Fibroblast of the conjunctiva (primary cell): ENCODE measurements at regions not wholly inside any gene's neighbourhood (a gene's known extent, or its start where the extent isn't known, plus 50 kb on each side); places are given as distances from the start of the nearest gene placed in this dataset.
"Not testable (repeated sequence)": the region's sequence is repeated elsewhere in the genome, so short reads cannot be mapped to it uniquely, and the experiment has no call there.

ENCODE experiments used
- DNase-seq: peaks from one replicate; pipeline ENCODE4 v3.0.0-alpha.2; 2010; ENCODE audit warnings: low read depth

DNA sequence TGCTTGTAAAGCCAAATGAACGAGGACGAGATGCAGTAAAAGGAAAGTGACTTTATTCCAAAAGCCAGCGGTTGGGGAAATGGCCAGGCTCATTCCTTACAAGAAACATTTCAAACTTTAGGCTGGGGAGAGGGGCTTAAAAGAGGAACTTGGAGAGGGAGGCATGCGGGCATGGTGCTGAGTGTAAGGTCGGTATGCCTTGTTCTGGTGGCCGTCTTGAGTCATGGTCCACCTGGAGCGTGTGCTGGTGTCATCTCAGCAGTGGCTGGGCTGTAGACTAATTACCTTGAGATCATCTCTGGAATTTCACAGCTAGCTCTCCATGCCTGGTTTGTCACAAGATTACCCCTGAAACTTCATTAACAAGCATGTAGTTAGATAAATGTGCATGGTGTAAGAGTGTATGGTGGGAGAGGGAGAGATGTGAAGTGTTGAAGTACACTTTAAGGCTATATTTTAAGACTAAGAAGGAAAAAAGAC lies 156.4 kb upstream of the PFN2 start:
- no peak for DNase-seq

DNA sequence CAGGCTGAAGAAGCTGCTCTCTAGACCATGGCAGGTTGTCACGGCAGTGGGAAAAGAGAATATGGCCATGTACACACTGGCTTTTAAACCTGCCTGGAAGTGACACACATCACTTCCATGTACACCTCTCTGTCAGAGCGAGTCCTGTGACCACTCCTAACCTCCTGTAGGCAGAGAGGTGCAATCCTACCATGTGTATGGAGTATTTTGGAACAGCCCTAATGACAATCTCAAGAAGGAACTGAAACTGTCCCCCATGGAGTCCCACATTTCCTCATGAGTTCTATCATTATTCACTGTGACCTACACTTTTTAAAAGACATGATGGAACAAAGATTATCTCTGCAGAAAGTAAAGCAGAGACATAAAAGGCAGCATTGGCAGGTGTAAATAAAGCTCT lies 153.4 kb upstream of the PFN2 start:
- no peak for DNase-seq

DNA sequence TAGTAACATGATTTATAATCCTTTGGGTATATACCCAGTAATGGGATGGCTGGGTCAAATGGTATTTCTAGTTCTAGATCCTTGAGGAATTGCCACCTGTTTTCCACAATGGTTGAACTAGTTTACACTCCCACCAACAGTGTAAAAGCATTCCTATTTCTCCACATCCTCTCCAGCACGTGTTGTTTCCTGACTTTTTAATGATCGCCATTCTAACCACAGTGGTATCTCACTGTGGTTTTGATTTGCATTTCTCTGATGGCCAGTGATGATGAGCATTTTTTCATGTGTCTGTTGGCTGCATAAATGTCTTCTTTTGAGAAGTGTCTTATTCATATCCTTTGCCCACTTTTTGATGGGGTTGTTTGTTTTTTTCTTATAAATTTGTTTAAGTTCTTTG lies 152.6 kb upstream of the PFN2 start:
- not testable (repeated sequence) for DNase-seq

DNA sequence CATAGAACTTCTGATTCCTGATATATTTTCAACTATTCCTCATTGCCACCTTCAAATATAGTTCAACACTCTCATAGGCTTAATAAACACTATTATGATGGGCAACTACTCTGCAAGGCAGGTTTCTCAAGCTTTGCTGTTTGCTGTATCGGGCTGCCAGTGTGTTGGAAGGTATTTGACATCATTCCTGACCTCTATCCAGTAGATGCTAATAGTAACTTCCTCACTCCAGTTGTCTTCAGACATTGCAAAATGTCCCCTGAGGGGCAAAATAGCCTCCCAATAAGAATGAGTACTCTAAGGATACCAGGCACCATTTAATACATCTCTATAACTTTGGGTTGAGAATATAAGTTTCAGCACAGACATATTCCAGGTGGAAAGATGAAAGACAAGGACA lies 147.5 kb upstream of the PFN2 start:
- no peak for DNase-seq

DNA sequence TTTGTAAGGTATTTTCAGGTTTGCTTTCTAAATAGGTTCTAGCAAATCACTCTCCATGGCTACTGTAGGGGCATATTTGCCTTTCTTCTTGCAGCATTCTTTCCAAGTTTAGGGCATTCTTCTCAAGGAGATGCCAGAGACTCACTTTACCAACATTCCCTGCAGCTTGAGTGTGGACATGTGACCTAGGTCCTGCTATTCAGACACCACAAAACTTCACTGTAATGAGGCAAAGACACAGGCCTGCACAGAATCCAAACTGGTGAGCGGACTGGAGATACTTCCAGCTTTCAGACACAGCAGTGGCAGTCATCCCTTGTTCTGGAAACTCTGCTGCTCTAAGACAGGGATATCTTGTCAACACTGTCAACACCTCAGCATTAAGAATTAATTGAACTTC lies 146.4 kb upstream of the PFN2 start:
- DNase-seq = no peak

DNA sequence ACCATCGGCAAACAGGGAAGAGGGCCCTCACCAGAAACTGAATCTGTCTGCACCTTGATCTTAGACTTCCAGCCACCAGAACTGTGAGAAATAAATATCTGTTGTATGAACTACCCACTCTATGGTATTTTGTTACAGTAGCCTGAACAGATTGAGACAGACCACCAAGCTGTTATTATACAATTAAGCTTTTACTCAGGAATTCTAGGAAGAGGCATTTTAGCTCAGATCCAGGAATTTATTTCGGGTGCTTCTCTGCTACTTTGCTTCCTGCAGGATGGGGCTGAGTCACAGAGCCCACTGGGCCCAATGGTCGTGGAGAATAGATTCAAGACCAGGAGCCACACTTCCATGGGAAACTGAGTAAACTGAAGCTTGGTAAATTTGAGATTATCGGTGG lies 145.5 kb upstream of the PFN2 start:
- no peak for DNase-seq

DNA sequence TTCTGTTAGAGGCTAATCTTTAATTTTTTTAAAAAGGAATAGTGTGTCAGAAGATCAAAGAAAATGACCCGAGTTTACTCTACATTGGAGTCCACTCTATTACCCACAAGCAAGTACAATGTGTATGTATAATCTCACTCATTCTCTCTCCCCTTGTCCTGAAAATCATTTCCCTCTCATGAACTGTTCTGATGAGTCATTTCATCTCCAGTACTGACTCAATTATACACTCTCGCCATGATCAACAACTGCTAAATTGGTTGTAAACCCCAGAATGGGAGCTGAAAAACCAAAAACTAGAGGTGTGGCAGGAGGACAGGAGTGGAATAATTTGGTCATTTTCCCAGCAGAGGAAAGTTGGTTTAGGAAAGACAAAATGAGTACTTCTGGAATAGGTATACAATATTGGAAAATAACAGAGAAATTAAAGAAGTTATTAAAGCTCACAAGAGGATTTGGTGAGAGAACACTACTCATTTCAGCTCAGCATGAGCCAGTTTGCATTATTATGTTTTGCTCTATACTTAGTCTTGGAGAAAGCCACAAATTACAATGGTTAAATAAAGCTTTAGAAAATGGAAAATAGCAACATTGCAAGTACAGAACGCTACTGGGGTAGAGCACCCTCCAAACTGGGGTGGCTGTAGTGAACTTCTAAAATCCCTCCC lies 144.3 kb upstream of the PFN2 start:
- no peak for DNase-seq

DNA sequence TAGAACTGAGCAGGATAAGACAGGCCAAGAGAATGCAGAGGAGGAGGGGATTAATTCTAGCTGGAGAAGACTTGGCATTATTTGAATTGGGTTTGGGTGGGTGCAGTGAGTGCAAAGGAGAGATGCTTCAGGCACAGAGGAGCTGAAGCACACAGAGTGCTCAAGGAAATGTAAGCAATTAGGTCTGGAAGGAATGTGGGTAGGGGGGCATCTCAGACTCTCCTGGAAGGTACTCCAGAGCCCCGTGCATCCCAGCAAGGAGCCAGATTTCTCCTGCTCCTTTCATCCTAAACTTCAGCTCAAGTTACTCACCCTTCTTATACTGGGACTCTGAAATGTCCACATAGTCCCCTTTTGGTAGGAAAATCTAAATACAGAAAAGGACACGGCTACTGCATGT lies 143.6 kb upstream of the PFN2 start:
- DNase-seq = no peak

DNA sequence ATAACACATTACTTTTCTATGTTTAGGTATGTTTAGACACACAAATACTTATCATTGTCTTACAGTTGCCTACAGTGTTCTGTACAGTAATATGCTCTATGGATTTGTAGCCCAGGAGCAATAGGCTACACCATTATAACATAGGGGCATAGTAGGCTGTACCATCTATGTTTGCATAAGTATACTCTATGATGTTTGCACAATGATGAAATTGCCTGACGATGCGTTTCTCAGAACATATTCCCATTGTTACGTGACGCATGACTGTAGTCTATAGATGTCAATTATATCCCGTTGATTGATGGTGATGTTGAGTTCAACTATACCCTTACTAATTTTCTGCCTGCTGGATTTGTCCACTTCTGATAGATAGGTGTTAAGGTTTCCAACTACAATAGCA lies 139.4 kb upstream of the PFN2 start:
- DNase-seq = no peak

DNA sequence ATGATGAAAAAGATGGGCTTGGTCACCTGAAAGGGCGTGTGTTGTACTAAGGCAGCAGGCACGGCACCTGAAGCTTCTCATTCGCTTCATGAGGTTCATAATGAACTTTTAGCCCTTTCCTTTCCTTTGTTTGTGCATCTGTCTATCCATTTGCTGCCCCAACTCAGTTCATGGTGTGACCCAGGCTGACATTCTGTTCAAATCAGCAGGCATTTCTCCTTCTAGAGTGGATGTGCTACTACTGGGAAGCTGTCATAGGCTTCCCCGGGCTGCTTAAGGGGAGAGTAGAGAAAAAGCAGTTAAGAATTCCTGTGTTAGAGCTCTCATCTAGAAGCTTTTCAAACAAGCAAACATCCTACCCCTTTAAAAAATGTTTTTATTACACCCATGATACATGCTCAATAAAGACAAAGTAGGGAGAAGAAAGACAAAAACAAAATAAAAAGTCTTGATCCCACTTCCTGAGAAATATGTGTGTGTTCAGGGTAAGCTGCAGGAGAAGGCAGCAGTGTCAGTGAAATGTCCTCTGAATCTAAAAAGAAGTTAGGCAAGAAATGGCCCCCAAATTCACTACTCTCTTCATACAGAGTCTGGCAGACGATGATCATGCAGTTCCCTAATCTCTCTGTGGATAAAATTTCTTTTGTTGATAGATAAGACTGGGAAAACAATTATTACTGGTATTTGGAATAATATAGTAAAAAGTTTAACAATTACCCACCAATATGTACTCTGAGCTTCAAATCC lies 136.9 kb upstream of the PFN2 start:
- no peak for DNase-seq

DNA sequence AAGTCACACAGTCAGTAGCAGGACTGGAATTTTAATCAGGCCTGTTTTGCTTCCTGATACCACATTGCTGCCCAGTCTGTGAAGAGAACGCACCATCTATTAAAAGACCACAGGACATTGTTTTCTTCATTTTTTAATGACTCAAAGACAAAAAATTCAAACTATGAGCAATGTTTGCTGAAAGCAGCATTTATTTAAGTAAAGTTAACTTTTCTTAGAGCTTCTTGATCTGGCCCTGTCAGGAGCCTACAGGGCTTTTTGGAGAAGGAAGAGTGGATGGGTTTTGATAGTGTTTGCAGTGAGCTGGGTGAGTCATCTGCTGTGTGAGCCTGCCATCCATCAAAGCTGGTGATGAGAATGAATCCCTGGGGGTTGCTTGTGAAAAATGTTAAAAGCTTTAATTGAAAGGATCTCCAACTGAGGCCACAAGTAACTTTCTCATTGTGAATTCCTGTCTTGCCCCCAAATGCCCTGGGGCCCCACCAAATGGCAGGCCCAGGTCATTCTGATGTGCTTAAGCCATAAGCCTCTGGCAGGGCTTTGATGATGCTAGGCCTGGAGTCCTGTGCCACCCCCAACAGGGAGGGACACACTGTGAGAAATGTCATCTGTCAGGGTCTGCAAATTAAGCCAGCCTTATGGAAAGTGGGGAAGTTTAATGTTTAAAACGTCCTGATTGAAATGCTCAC lies 136.2 kb upstream of the PFN2 start:
- DNase-seq = peak; percentile 86

DNA sequence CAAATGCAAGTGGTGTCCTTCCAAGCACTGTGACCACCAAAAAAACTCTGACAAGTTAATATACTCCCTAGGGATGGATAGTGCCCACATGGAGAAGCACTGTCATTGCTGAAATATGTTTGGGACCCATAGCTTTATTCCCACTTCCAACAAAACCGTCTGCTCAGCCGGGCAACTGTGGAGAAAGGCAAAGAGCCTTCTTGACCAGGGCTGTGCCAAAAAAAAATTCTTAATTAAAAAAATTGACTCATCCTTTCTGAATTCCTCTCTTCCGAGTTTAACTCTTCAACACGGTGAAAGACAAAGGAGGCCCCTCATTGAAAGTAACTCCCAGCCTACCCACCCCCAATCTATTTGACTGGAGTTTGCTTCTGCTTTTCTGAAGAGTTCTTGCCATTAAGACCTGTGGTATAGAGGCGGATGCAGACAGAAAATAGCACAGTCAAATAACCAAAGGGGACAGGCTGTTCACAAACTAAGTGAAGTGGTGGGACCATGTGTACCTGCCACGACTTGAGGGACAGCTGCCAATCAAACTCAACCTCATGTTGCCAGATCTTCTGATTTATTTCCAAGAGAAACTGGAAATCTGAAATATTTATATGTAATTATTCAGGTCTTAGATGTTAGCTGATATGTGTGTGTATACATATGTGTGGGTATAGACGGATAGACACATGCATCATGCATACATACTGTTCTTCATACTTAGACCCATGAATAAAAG lies 135.4 kb upstream of the PFN2 start:
- DNase-seq = no peak

DNA sequence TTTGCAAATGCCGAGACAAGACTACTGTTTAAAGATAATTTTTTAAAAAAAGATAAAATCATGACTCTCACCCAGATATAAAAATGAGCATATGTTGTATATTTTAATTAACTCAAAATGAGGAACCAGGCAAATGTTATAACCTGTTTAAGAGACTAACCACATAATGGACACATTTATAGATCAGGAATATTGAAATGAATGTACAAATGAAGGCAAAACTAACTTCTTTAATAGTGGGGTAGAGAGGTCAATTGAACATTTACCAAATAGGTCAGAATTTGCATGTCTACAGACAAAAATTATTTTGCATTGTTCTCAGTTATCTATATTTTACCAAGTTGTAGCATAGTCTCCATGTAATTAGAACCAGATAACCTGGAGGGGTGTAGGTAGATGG lies 134.3 kb upstream of the PFN2 start:
- DNase-seq = no peak

DNA sequence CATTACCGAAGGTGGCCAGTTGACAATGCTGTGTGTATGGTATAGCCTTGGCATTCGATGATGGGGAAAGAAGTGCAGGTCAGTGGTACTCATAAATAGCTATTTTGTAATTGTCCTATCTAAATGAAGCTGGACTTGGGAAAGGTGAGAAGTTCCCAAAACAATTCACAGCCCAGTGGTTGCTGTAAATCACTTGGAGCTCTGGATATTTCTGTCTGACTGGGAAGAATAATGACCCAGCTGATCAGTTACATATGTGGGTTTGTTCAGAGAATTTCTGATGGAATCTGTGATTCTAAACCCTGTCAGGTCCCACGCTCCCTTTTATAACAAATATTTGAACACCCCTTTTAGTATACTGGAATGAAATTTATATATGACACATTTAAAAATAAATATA lies 133.9 kb upstream of the PFN2 start:
- no peak for DNase-seq

DNA sequence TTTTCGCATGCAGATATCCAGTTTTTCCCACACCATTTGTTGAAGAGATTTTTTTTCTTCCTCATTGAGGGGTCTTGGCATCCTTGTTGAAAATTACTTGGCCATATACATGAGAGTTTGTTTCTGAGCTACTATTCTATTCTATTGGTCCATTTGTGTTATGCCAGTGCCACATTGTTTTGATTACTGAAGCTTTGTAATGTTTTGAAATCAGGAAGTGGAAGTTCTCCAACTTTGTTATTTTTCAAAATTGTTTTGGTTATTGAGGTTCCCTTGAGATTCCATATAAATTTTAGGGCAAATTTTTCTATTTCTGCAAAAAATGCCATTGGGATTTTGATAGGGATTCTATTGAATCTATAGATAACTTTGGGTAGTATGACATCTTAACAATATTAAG lies 130.3 kb upstream of the PFN2 start:
- no peak for DNase-seq

DNA sequence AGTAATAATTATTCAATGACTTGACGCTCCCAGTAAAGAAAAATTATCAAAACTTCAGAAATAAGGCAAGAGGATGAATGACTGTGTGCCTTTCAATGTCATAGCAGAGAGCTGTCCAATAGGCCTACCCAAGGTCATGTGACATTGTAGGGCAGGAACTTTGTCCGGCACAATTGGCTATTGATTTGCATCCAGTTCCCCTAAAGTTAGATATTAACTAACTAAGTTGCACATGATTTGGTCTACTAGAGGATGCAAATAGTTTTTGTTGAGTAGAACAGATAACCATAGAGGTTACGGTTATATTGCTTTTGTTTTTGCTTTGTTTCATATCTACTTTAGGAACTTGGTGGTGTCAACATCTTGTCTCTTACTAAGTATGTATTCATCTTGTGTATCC lies 127.9 kb upstream of the PFN2 start:
- no peak for DNase-seq

DNA sequence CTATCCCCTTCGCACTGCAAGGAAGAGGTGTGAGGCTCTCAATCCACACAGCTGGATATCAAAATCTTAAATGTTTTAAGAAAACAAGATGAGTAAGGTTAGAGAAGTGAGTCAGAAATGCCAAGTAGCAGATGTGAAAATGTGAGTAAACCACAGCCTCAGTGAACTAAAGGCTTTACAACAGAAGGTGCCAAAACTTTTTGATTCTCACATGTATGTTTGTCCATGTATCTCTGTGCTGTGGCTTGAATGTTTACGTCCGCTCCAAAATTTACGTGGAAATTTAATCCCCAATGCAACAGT lies 126.8 kb upstream of the PFN2 start:
- no peak for DNase-seq

DNA sequence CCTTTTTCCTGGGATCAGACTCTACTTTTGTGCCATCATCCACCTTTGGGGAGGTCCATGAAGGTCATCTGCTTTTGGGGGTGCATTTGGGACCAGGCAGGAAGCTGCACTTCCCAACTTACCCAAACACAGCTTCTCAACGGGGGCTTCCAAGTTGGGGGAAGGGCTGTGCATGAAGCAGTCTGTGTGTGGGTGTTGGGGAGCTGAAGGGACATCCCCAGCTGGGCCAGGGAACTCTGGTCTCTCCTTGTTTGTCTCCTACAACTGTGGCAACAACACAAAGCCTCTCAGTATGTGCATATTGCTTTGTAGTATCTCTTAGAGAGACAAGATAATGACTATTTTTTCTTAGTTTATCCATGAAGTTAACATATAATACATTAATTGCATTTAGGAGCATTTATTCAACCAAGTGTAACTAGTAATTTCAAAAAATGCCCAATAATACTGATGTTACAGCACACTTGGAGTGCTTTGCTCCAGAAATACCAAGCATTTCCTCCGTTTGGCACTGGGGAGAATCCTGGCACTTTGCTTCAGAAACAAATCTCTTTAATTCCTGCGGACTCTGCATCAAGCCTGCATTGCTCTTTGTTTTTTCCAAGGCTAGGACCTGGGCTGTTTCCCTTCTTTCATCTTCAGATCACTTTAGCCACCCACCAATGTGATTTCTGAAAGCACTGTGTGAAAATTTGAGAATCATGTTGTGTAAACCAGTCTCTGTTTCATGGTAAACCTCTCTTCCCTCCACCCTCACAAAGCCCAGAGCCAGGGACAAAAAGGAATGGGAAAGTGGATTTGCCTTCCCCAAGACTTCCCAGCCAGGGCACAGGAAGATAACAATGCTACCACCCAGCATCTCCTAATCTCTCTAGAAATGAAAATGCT lies 126.2 kb upstream of the PFN2 start:
- no peak for DNase-seq

DNA sequence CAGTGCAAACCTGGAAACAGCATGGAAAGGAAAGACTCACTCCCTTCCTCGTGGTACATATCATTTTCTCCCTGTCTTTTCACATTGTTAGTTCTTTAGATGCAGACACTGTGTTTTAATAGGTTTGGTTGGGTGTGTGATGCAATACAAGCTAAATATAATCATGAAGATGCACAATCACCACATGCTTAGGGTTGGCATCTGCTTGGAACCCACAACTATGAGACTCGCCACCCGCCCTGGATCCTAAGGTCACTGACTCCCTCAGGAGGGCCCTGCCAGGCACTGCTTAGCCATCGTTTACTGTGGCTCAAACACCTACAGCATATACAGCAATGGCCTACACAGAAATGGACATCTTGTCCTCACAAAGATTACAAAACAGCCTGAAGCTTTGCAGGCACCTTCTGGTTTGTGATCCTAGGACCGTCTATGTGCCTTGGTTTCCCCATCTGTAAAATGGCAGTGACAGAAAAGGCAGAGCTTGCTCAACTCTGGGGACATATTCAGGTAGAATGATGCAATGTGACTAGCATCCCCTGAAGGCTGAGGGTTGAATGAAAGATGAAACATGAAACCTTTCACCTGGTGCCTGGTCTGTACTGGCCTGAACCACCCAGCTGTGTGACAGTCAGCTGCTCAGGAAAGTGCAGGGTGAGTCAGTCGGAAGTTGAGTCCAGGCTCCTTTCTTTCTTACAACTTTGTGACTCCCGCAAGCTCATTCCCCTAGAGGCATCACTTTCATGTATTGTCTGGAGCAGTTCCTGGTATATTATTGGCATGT lies 123.6 kb upstream of the PFN2 start:
- DNase-seq = no peak

DNA sequence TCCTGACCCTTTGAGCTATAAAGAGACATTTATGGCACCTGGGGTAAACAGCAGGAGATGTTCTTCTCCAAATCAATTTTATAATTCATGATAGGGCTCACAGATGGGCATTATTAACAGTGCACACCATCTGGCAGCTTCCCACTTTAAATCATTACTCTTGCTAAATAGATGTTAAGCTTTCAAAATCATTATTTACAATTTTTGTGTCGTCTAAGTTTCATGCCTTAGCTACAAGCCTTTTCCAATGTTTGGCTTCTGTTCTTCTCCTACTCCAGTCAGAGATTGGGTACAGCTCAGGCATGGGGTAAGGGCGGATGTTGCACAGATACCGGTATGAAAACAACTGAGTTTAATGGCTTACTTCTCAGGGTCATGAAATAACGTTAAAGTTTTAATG lies 120.9 kb upstream of the PFN2 start:
- DNase-seq = no peak

DNA sequence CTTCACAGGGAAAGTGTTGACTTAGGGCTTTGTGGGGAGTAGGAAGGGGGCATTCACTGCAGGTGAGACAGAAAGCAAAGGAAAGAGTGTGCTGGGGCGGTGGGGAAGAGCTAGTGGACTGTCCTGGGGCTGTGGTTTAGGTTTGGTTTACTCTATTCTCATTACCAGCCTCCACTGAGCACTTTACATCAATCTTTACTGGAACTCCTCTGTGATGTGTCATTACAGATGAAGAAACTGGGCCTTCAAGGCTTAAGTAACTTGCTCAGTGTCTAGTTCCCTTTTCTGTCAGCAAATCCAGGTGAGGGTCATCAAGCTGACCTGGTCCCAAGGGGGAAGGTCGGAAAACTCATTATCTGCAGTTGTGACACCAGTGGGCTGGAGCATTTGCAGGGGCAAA lies 120.2 kb upstream of the PFN2 start:
- no peak for DNase-seq
